Transverse colon (tissue), 4 donors: ENCODE measurements at regions not wholly inside any gene's neighbourhood (a gene's known extent, or its start where the extent isn't known, plus 50 kb on each side); places are given as distances from the start of the nearest gene placed in this dataset.

Experiments used
- DNase-seq: peaks from one replicate; pipeline ENCODE4 v3.0.0-alpha.2; 2019
- H3K27ac ChIP-seq, 4 donors: fragments of 200-600 bp; sonication (generic); 2 replicates each; pipeline ENCODE4 v1.5.1; 2016 to 2018; ENCODE audit warnings: inconsistent platforms in 4 of 4
- H3K27me3 ChIP-seq: fragments of 200-600 bp; sonication (generic); 2 replicates; pipeline ENCODE4 v1.5.1; 2017; ENCODE audit warnings: inconsistent platforms
- H3K36me3 ChIP-seq, 4 donors: fragments of 200-600 bp; sonication (generic); 2 replicates each; pipeline ENCODE4 v1.5.1; 2017 to 2019; ENCODE audit warnings: inconsistent platforms in 4 of 4
- H3K4me1 ChIP-seq, 4 donors: fragments of 200-600 bp; sonication (generic); 2 replicates each; pipeline ENCODE4 v1.5.1; 2017 to 2020; ENCODE audit warnings: inconsistent platforms in 4 of 4
- H3K4me3 ChIP-seq, 4 donors: fragments of 200-600 bp; sonication (generic); 1 replicate in 1 of 4; 2 replicates in 3 of 4; pipeline versions ENCODE4 v1.5.1 to v1.6.1; 2017 to 2019; ENCODE audit warnings: inconsistent platforms in 4 of 4
- H3K9me3 ChIP-seq, 2 donors: fragments of 200-600 bp; sonication (generic); 2 replicates each; pipeline ENCODE4 v1.5.1; 2017 to 2019; ENCODE audit warnings: inconsistent platforms in 2 of 2
- CTCF ChIP-seq, 5 experiments: fragments of 200-600 bp in 3 of 5; fragments of 450-650 bp in 2 of 5; sonication (generic) in 3 of 5; IDR thresholded peaks; 1 replicate in 2 of 5; 2 replicates in 3 of 5; pipeline ENCODE4 v1.5.1; 2016 to 2017; ENCODE audit warnings: antibody characterized with exemption in 5 of 5, inconsistent platforms in 3 of 5, mild to moderate bottlenecking in 2 of 5, moderate library complexity in 1 of 5
- EP300 ChIP-seq: sonication (generic); formaldehyde crosslinking; IDR thresholded peaks from one replicate; pipeline ENCODE4 v1.6.1; 2017; ENCODE audit warnings: antibody characterized with exemption, low read depth
- POLR2A ChIP-seq: fragments of 450-650 bp; IDR thresholded peaks from one replicate; pipeline ENCODE4 v1.6.1; 2016; ENCODE audit warnings: antibody characterized with exemption, mild to moderate bottlenecking, moderate library complexity
- POLR2AphosphoS5 ChIP-seq, 3 donors: sonication (generic); formaldehyde crosslinking; IDR thresholded peaks; one replicate each; pipeline ENCODE4 v1.6.1; 2016; ENCODE audit warnings: antibody characterized with exemption in 3 of 3
- WGBS, 2 donors: methylation state at CpG; one replicate each; pipeline ENCODE4 v1.1.5; 2018; ENCODE audit warnings: low coverage in 1 of 2; 5-methylcytosine and 5-hydroxymethylcytosine counted together
- in situ Hi-C, 4 donors: fragments of 200-750 bp; cut with MboI; loops; one replicate each; pipeline versions ENCODE4 v1.15.0 to v1.15.1; 2017; ENCODE audit warnings: low sequenced_read_pairs in 3 of 4, low pct_ligation_motif_present in 1 of 4, low pct_unique_long_range_greater_than_20kb in 1 of 4
- intact Hi-C: fragments of 100-400 bp; cut with DNase I; formaldehyde crosslinking; loops from one replicate; pipeline ENCODE4 v1.15.1; 2023; ENCODE audit warnings: low total_unique reads

DNA sequence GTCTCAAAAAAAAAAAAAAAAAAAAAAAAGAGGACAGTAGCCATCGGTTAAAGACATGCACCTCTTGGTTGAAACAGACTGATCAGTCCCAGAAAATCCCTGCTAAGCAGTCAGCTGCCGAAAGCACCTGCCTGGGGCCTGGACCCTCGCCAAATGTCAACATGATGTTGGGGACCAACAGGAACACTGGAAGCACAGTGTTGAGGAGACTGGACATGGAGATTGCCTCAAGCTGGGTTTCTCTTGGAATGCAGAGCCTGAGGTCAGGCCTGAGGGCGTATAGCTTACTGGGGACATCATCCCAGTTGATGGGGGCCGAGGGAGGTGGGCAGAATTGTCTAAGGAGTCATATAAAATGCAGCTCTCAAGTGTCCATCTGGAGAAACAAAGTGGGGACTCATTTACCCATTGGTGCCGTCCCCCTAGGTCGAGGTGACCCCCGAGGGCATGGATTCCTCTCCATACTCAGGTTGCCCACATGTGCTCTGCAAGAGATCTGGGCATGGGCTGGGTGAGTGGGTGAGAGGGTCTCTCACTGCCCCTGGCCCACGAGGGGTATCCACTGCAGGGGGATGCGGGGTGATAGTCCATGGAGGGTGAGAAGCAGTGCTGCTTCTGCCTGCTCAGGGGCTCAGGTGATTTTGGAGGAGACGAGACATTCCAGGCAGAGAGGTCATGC, 164.5 kb downstream of the URI1 start:
- intact Hi-C loops (no loop called here), in situ Hi-C loops (no loop called here)
- 76 to 77% methylated on average over 3 to 11 of the region's 11 CpGs for WGBS, 2 donors
- H3K4me1 ChIP-seq, result no peaks in the 10 kb centered on the region
- no peak for DNase-seq
- no peak for TF ChIP-seq EP300
- no peak for TF ChIP-seq POLR2AphosphoS5 (IDR thresholded peaks at IDR 0.05)
- no peak for TF ChIP-seq CTCF (IDR thresholded peaks at IDR 0.05)
- TF ChIP-seq POLR2A, result no peak
- H3K36me3 ChIP-seq, result no peaks in the 10 kb centered on the region
- H3K9me3 ChIP-seq, result no peaks in the 10 kb centered on the region
- no peak overlapping the region for H3K27ac ChIP-seq
- H3K4me3 ChIP-seq, result no peak overlapping the region
- no peaks in the 10 kb centered on the region for H3K27me3 ChIP-seq

DNA sequence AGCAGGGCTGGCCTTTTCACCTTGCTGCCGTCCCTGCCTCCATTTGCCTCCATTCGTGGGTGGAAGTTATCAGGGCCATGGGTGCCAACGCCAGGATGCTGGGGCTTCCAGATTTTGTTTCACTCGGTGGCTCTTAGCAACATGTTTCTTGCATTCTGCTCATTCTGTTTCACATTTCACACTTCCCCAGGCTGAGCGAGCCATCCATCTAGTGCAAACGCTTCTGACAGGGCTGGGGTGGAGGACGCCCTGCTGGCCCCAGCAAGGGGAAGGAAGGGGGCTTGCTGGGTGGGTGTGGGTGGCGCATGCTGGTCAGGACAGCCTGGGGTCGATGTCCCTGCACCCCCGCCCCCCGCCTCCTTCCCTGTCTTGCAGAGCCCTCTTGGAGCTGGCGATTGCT, 165.2 kb downstream of the URI1 start:
- no peaks in the 10 kb centered on the region for H3K9me3 ChIP-seq
- no peaks in the 10 kb centered on the region for H3K27me3 ChIP-seq
- no peaks in the 10 kb centered on the region for H3K4me1 ChIP-seq
- 52 to 66% methylated on average over 5 to 12 of the region's 12 CpGs for WGBS, 2 donors
- H3K4me3 ChIP-seq, result no peak overlapping the region
- no peak for DNase-seq
- intact Hi-C loops (no loop called here), in situ Hi-C loops (no loop called here)
- H3K36me3 ChIP-seq, result no peaks in the 10 kb centered on the region
- no peak overlapping the region for H3K27ac ChIP-seq
- TF ChIP-seq EP300 (no peak), POLR2A (no peak), POLR2AphosphoS5 (IDR thresholded peaks at IDR 0.05) (no peak), CTCF (IDR thresholded peaks at IDR 0.05) (no peak)

DNA sequence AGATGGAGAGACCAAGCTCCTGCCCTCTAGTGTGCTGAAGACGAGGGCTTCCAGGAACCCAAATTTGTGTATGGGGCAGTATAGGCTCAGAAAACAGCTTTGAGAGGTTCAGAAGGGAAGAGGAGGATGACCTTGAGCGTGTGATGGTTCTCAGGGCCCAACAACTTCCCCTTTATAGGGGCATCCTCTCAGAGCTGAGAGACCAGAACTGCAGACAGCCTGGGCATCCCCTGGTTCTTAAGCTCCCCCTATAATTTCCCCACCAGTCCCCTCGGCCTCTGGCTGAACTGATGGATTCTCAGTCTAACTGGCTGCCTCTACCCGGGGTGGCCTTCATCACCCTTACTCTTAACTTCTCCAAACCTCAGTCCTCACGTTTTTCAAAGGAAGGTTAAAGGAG, 167.5 kb downstream of the URI1 start:
- in situ Hi-C loops, result no loop called here

More for the DNA sequence above, 167.5 kb downstream of the URI1 start:
- Histone ChIP-seq H3K9me3 (no peaks in the 10 kb centered on the region), H3K27ac (no peak overlapping the region), H3K27me3 (no peaks in the 10 kb centered on the region), H3K36me3 (no peaks in the 10 kb centered on the region), H3K4me3 (no peak overlapping the region), H3K4me1 (no peaks in the 10 kb centered on the region)
- 78% methylated on average over 5 of the region's 5 CpGs; no CpG with 5 or more reads in 1 of the 2 donors for WGBS, 2 donors
- TF ChIP-seq POLR2AphosphoS5 (IDR thresholded peaks at IDR 0.05) (no peak), EP300 (no peak), CTCF (IDR thresholded peaks at IDR 0.05) (no peak), POLR2A (no peak)
- no peak for DNase-seq
- intact Hi-C loops, result no loop called here
